NOMO-1 (cell line): ENCODE measurements at regions not wholly inside any gene's neighbourhood (a gene's known extent, or its start where the extent isn't known, plus 50 kb on each side); places are given as distances from the start of the nearest gene placed in this dataset.

Experiments
- DNase-seq, 2 experiments: peaks; one replicate each; lab custom pipeline; 2025; ENCODE audit not compliant: unreplicated experiment in 2 of 2; lab: John Stamatoyannopoulos, UW

GRCh38 chr11:129292771-129293170 lies 82.9 kb upstream of the BARX2 start:
- DNase-seq: no peak

DNA sequence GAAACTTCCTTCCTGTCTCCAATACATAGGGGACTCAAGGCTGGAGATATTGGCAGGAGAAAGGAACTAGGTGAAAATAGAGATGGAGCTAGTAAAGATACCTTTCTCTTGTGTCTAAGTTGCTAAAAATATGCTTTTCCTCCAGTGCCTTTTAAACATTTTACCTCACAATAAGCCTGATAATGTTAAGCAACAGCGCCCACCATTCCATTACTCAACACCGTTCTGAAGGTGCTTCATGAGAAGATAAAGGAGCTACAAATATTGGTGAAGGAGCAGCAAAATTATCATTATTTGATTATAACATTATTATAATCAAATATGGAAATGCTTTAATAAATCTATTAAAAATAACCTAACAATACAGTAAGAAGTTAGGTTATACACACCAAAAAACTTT lies 83.6 kb upstream of the BARX2 start:
- no peak for DNase-seq

DNA sequence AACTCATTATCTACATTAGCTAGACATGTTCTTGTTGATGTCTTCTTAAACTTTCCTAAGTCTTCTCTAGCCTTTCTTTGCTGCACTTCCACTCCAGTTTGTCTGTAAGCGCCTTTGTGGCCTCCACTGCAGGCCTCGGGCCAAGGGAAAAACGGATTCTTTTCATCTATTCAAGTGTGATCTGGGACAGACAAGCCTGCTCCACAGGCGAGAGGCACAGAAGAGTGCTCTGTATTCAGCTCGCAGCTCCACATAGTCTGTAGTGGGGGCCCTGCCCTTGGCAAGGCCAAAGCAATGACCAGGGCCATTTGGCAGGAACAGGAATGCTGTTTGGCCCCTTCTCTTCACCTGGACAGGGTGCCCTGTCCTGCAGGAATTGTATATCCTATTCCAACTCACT lies 84.1 kb upstream of the BARX2 start:
- DNase-seq: no peak

- DNase-seq: no peak
Measured at GRCh38 chr11:129290966-129291365, 84.7 kb upstream of the BARX2 start.

- no peak for DNase-seq
Measured at GRCh38 chr11:129289350-129290040, 86.2 kb upstream of the BARX2 start.

GRCh38 chr11:129287920-129288319 lies 87.7 kb upstream of the BARX2 start:
- DNase-seq: no peak

DNA sequence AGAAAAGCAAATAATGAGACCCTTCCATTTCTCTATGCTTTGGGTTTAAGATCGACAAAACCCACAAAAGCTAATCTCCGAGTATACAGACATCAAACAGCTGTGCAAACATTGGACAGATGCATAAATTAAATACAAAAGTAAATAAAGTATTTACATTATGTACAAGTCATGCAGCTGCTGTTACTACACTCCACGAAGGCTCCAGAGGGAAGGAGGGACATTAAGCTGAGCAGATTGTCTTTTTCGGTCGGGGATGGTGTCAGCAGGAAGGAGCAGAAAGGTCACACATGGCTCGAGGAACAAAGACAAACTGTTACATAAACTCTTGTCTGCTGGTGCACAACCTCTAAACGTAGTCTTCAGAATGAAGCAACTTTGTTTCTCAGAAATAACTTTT lies 88.8 kb upstream of the BARX2 start:
- DNase-seq: no peak

DNA sequence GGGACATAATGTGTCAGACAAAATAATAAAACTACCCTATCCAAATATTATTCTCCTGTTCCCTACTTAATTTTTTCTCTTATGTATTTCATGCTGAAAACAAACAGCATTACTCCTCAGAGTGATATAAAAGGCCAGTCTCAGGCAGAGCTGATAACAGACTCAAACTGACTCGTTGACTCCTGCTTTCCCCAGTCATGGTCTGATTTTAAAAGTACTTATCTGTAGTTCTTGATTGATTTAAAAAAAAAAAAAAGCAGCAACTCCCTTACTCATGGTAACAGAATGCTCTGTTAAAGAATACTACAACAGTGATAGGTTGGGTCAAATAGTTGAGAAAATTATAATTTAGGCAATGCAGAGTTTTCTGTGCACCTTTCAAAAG lies 90.3 kb upstream of the BARX2 start:
- DNase-seq: no peak

DNA sequence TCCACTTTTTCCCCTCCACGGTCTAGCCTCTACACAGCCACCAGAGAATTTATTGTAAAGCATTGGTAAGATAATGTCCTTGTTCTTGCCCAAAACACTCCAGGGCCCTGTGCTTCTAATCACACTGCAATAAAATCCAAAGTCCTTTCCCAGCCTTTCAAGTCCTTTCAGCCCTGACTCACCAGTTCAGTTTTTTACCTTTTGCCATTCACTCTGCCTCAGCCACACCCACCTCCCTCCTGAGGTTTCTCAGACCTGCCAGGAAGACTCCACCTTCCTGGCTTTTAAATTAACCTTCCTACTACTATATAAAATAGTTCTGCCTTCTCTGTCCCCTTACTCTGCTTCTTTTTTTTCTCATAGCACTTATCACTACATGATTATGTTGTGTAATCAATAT lies 91.0 kb upstream of the ARHGAP32 start:
- no peak for DNase-seq

- no peak for DNase-seq
Measured at GRCh38 chr11:129282634-129283033, 90.5 kb upstream of the ARHGAP32 start.

DNA sequence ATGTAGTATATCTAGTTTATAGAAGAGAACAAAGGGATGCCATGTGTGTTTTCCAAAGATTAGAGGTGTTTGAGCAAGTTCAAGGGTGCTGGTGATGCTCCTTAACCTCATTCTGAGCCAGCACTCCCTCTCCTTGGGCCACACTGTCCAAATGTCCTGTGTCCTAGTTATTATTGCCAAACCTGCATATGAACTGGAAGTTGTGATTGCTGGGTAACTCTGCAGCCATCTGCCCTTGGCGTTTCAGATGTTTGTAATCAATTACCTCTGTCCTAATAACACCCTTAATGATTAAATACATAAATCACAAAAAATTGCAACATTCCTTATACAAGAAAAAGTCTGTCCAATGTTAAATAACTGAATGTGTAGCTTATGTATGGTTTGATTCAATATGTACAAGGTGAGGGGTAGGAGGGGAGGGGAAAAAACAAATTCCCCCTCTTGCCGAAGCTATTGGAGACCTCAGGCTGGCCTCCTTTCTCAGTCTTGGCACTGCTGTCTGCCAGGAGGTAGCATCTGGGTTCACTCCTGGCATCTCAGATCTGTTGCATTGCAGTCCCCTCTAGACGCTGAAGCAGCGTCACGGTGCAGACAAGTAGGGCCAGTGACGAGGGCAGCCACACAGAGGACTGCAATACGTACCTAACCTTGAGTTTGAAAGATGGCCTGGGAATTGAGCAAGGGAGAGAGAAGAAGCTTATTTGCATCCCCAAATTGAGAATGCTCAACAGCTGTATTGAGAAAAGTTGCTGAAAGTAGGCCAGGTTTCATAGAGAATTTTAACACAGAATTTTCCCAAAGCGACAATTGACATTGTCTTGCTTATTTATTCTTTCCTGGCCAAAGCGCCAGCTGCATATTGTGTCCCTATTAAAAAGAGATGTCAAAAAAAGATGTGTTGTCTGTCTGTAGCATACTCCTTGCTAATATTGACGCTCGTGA lies 89.6 kb upstream of the ARHGAP32 start:
- no peak for DNase-seq

DNA sequence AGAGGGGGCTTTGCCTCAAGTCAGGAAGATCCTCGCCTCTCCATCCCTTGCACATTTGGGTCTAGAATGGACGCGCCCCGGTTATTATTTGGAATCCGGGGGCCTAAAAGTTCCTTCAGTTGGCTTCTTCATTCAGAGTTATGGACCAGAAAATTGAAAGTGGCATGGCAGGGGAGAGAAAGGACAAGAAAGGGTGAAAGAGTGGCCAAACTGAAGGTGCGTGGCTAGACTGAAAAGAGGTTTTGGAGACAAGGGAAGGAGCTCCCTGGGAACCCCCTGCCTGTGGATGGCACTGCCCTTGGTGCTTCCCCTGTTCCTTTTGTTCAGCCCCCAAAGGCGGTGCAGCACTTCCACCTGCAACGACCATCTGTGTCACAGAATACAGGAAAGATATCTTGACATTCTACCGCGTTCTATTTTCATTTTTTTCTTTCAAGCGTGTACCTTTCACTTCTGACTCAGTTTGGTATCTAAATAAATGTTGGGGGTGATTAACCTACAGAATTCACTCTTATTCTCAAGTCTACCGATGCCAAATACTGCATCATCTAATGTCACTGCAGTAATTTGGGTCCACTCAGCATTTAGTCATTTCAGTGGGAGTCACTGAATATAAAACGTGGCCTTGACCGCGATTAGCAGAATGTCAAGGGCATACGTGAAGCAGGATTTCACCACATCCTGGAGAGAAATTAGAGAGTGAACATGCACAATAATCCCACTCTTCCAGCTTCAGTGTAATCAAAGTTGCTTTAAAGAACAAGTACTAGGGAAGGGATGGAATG lies 88.1 kb upstream of the ARHGAP32 start:
- peak in 1 of 2 experiments; percentile 21 for DNase-seq

- peak; percentile 61 to 76 for DNase-seq
Measured at GRCh38 chr11:129279326-129280026, 87.4 kb upstream of the ARHGAP32 start.

DNA sequence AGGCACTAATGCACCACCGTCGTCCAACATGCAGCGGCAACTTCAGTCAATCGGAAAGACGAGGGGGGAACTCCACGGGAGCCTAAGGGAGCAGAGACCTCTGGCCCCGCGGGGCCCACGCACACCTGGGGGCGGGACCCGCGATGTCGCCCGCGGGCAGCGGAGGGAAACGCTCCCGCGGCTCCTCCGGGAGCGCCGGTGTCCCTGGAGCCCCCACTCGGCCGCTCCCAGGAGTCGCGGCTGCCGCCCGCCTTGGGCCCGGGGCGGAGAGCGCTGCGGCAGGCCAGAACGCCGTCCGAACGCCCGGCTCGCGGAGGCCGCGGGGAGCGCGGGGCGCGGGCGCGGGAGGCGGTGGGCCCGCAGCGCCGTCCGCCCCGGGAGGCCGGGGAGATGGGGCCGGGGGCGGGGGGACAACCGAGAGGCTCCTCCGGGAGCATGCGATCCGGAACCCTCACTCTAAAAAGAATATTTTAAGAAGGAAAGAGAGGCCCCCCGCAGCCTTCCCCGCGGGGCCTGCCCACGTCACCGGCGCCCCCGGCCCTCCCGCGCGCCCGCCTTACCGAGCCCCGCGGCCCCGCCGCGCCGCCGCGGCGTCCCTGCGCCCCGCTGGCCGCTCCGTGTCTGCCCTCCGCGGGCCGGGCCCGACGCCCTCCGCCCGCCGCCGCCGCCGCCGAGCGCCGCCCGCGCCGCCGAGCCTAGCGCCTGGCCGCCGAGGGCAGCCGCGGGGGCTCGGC lies 86.6 kb upstream of the ARHGAP32 start:
- DNase-seq: no peak

DNA sequence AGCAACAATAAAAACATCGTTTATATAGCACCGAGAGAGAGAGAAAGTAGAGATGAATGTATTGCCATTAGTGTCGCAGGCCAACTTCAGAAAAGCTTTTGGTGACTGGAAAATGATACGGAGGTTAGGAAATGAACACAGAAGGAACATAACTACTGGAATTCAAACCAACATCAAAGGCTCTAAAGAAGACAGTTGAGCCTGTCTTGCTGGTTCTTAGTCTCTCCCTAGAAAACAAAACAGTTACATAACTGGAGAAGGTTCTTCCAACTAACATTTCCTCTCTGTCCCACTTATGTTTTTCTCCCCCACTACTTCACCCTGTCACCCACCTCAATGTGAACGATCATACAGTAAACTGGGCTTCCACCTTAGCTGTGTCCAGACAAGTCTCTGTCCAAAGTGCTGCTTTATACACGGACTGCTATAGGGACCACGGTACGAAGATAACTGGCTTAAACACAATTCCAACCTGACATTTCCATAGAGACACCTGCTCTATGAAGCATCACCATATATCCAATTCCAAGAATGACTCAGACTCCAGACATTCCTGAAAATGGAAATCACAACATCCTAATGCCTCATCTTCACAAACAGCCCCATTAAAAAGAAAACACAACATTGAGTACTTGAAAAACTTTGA lies 85.2 kb upstream of the ARHGAP32 start:
- DNase-seq: no peak

DNA sequence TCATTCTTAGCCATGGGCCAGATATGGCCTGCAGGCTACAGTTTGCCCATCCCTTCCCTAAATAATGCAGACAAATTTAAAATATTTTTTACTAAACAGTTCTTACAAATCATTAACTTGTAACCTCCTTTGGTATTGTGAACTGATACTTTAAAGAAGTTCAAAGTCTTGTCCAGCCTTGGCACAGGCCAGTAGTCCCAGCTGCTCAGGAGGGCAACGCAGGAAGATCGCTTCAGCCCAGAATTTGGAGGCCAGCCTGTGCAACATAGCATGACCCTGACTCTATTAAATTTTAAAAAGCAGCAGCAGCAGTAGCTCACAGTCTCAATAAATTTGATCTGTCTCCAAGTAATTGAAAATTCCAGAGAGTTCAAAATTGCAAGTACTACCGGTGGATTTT lies 83.7 kb upstream of the ARHGAP32 start:
- DNase-seq: no peak

DNA sequence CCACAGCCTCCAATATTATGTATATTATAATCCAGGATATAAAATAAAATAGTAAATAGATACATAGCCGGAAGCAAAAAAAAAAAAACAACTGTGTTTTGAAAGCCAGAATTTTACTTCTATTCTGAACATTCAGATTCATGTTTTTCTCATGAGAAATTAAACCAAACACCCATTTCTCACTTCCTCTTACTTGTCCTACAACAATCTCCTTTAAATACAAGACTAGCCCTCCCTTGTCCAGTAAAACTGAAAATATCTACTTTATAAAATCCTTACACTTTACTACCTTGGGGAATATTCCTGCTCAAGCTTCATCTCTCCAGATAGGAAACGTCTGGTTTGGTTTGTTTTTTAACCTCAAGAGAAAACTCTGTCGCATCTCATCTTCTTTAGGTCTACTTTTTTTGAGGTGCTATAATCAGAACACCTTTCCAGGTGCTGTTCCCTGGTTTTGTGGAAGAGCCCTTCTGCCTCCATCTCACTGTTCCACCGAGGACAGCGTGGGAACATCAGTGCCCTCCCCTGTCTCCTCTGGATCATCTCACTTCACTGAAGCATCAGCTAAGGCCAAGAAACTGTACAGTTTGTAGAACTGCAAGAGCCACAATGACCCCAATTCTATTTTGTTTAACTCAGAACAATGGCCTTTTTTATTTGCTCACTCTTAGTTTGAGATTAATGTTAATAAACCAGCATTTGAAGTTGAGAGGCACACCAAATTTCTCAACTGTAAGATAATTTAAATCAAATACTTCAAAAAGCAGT lies 82.0 kb upstream of the ARHGAP32 start:
- peak in 1 of 2 experiments; percentile 18 for DNase-seq

DNA sequence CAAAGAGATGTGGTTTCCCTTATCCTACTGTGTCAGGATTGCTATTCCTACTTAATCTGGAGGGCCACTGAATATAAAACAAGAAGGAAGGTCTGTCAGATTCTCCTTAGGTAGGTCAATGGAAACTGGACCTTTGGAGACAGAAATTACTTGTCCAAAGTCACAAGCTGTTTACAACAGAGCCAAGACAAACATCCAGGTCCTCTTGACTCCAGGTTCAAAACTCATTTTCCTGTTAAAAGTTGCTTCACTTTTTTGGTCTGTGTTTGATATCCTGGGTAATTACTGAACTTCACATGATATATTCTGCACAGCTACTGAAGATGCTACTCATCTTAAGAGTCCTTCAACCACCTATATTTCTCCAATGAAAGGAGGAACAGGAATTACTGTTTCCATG lies 81.2 kb upstream of the ARHGAP32 start:
- no peak for DNase-seq

DNA sequence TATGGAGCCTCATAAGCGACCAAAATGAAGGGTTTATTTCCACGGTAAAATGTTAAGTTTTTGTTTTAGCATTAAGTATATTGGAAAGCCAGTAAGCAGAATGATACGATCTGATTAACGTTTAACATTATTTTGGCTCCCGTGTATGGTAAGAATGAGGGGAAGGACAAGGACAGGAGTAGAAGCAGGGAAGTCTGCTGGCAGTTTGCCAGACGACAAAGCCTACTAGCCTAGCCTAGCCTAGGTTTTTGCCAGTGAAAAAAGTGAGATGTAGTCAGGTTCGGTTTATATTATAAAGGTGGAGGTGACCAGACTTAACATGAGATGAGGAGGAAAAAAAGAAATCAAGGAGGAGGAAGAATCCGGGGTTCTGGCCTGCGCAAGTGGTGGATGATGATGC lies 78.9 kb upstream of the ARHGAP32 start:
- DNase-seq: no peak
